ENCODE measurements at regions not wholly inside any gene's neighbourhood (a gene's known extent, or its start where the extent isn't known, plus 50 kb on each side); places are given as distances from the start of the nearest gene placed in this dataset.
"Not testable (repeated sequence)": the region's sequence is repeated elsewhere in the genome, so short reads cannot be mapped to it uniquely, and the experiment has no call there.

- no peak for DNase-seq
Measured at GRCh38 chr3:150248116-150248887, 159.8 kb upstream of the TSC22D2 start.

- no peak for DNase-seq
Measured at GRCh38 chr3:150247441-150247840, 160.7 kb upstream of the TSC22D2 start.

DNA sequence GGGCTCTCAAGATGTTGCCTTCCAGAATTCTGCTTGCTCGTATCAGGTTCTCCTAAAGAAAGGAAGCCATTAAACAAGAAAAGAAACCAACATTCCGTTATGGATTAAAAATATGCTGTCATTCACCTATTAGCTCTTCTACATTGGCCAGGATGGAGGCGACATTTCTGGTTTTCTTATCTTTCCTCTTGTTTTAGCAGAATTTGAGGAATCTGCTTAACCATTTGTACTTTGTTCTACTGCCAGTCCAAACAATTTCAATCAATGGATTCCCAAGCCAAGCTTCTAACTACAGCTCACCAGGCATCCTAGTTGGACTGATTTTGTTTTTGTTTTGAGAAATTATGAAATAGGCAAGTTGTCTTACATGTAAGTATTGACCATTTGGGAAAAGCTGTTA lies 164.6 kb upstream of the TSC22D2 start:
- DNase-seq, result no peak

- no peak for DNase-seq
Measured at GRCh38 chr3:150242220-150242936, 165.7 kb upstream of the TSC22D2 start.

GRCh38 chr3:150240891-150241290 lies 167.2 kb upstream of the TSC22D2 start:
- no peak for DNase-seq

GRCh38 chr3:150239766-150240165 lies 168.3 kb upstream of the TSC22D2 start:
- DNase-seq, result no peak

- no peak for DNase-seq
Measured at GRCh38 chr3:150238995-150239619, 169.0 kb upstream of the TSC22D2 start.

DNA sequence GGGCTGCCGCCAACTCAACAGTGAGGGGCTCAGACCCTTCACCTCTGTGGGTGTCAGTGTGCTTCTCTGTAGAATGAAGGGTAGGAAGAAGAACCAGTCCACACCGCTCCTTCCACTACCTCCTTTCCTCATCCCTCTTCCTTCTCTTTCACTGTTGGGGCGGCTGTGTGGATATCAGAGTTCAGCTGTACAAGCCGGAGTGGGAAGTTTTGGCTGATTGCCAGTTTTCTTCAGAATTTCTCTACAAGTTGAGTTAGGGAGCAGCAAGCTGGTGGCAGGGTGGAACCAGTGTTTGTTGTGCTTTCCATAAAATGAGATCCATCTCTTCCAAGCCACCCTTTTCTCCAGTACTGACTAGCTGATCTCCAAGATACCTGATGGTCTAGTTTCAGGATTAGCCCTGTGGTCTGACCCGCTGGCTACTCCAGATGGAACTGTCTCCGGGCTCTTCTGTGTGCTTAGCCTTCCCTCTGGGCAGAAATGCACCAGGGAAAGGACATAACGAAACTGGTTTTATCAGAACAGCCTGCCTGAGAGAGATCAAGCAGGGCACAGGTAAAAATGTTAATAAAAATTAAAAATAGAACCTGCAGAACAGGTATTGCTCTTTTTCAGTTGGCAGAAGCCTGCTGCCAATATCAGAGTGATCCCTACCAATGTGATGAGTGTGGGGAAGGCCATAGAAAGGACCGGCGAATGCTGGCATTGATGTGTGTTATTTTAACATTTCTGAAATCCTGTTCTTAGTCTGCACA lies 169.9 kb upstream of the TSC22D2 start:
- DNase-seq, result no peak

GRCh38 chr3:150237490-150237889 lies 170.6 kb upstream of the TSC22D2 start:
- DNase-seq, result peak in 4 of 51 donors; percentile 8 to 19 (median 12)

DNA sequence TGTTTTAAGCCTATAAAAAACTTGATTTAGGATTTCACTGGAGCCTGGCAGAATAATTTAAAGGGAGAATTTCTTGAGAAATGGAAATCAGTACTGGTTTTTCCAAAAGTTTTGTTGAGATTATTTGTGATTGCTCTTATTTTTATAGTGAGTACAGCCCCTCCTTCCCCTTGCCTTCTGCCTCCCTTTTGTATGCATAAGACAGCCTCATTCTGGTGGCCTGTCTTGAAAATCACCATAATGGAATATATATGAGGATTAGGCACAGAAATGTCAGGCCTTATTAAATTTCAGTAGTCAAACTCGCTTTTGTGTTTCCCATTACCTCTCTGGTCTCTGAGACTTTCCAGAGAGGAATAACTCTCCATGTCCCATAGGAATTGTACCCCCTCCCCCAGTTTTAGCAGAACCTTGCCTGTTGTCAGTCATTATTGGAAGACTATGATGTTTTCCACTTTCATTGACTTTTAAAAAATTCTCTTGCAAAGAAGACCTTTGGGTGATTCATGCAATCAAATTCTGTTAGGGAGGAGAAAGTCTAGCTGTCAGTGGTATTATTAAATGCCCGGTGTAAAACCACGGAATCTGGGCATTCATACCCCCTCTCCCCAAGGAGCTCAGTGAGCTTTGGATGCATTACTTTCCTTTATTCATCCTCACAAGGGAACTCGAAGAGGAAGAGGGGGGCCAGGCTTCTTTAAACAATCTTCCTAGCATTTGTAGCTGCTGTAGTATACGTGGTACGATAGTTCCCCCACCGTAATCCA lies 171.6 kb upstream of the TSC22D2 start:
- no peak for DNase-seq

DNA sequence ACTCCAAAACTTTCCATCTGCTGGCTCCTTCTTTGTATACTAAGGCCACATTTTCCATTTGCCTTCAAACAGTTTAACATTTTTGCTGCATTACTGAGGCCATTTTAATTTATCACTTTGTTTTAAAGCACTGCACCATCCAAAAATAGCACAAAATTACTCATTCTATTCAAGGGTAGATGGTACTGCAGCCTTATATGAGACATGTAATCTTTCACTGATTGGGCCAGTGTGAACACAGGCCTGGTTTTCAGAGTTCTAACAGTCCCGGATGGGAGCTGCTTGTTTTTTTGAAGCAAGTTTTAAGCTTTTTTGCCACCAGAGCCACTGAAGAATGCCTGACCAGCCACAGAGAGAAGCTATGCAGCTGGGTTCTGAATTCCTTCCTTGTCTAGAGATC lies 172.3 kb upstream of the TSC22D2 start:
- no peak for DNase-seq

DNA sequence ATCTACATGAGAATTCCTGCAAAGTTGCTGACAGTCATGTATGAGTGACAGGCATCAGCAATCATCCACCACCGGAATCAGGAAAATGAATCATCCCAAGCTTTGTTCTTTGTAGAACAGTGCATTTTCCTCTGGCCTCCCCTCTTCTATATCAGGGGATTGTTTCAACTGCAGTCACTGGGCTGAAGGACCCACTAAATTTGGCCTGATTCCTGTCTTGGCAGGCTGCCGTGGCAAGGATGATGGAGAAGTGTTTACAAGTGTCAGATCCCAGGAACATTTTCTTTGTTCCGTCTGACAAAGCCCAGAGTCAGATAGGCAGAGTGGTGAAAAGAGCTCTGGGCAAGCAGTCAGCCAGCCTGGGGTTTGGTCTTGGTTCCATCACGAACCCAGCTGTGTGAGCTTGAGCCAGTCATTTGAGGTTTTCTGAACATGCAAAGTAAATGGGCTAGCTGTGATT lies 175.1 kb upstream of the TSC22D2 start:
- peak in 19 of 51 donors; percentile 7 to 53 (median 20) for DNase-seq

DNA sequence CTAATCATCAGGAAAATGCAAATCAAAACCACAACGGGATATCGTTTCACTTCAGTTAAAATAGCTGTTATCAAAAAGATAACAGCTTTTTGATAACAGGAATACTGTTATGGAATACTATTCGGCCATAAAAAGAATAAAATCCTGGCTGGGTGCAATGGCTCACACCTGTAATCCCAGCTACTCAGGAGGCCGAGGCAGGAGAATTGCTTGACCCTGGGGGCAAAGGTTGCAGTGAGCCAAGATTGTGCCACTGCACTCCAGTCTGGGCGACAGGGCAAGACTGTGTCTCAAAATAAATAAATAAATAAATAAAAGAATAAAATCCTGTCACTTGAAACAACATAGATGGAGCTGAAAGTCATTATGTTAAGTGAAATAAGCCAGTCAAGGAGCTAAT lies 178.1 kb upstream of the TSC22D2 start:
- DNase-seq, result no peak

DNA sequence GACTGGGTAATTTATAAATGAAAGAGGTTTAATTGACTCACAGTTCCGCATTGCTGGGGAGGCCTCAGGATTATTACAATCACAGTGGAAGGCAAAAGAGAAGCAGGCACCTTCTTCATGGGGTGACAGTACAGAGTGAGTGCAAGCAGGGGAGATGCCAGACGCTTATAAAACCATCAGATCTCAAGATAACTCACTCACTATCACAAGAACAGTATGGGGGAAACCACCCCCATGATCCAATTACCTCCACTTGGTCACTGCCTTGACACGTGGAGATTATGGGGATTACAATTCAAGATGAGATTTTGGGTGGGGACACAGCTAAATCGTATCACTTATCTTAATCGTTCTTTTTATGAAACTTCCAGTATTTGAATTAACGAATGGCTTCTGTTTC lies 179.5 kb upstream of the TSC22D2 start:
- DNase-seq, result not testable (repeated sequence)

GRCh38 chr3:150227839-150228238 lies 180.3 kb upstream of the TSC22D2 start:
- peak in 27 of 51 donors; percentile 4 to 54 (median 19) for DNase-seq

- no peak for DNase-seq
Measured at GRCh38 chr3:150225986-150226385, 182.1 kb upstream of the TSC22D2 start.

GRCh38 chr3:150223558-150223957 lies 184.5 kb upstream of the TSC22D2 start:
- DNase-seq, result no peak

- no peak for DNase-seq
Measured at GRCh38 chr3:150222691-150223489, 185.2 kb upstream of the TSC22D2 start.

DNA sequence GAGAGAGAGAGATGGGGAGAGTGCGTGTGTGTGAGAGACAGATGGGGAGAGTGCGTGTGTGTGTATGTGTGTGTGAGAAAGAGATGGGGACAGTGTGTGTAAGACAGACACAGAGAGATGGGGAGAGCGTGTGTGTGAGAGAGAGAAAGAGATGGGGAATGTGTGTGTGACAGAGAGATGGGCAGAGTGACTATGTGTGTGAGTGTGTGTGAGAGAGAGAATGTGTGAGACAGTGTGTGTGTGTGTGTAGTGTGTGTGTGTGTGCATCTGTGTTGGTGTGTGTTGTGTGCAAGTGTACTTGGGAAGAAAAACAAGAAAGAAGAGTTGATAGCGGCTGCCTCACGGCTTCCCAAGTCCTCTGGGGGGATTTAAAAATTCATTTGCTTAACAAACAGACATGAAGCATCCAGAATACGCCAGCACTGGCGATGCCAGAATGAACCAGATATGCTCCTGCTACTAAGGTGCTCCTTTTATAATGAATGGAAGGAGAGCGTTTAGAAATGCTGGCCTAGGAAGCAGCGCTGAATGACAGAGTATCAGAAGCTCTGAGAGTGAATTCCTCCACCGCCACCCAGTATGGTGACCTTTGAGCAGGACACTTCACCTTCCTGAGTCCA lies 186.1 kb upstream of the TSC22D2 start:
- no peak for DNase-seq

- no peak for DNase-seq
Measured at GRCh38 chr3:150220799-150221198, 187.3 kb upstream of the TSC22D2 start.

Measured in hypothalamus (tissue), 51 donors.